ENCODE measurements at regions not wholly inside any gene's neighbourhood (a gene's known extent, or its start where the extent isn't known, plus 50 kb on each side); places are given as distances from the start of the nearest gene placed in this dataset.

DNA sequence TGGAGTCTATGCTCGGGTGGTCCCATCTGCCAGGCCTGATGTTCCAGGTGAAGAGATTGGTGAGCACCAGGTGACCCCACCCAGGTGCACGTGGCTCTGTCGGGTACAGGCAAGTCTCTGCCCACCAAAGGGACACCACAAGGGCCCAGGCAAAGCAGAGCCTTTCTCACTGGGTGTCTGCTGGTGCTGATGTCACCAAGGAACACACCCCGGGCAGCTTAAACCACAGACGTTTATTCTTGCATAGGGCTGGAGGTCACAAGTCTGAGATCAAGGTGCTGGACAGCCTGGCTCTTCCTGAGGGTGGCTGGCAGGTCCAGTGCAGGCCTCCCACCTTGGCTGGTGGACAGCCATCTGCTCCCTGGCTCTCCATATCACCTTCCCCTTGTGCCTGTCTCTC, 100.7 kb upstream of the CD93 start:
- DNase-seq (ENCODE audit: extremely low read depth in 1 of 2, low read depth in 1 of 2), result no peak

DNA sequence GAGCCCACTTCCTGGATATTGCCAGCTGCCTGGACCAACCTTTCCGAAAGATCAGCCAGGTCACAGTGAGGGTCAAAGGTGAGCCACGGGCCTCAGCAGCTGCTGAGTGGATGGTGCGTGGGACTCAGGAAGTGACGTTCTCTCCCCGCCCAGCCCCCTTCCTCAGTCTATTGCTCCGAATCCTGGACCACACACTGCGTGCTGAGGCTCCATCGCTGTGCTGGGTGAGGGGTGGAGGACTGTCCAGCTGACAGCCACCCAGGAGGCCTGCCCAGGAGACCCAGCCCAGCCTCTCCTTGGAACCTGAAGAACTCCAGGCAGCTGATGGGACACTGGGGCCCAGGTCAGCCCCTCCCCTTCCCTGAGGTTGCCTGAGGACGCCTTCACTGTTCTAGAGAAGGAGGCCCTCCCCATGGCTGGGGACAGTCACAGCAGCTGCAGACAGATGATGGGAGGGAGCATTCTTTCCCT, 94.4 kb upstream of the CD93 start:
- DNase-seq (ENCODE audit: extremely low read depth in 1 of 2, low read depth in 1 of 2), result no peak

DNA sequence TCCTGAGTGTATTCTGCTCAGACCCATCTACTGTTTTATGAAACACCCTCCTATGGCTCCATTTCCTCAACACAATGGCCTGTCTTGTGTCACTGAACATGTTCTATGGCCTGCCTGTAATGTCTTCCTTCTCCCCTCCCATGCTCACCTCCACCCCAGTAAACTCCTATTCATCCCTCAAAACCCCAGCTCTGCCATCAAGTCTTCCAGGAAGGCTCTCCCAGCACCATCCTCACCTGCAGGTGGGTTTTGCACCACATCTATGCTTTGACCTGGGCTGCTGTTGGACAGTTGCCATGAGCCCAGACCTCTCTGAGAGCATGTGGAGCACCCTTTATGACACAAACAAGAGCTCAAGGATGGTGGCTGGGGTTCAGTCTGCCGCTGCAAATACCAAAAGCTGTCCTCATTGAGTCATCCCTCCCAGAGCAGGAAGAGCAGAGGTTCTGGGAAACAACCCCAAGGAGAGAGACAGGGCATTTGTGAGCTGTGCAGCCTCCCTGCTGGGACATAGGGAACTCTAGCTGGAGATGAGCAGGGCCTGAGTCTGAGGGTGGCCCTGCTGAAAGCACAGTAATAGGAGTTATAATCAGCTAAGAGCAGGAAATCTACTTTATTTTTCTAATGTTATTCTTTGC, 93.8 kb upstream of the CD93 start:
- DNase-seq (ENCODE audit: extremely low read depth in 1 of 2, low read depth in 1 of 2), result no peak

DNA sequence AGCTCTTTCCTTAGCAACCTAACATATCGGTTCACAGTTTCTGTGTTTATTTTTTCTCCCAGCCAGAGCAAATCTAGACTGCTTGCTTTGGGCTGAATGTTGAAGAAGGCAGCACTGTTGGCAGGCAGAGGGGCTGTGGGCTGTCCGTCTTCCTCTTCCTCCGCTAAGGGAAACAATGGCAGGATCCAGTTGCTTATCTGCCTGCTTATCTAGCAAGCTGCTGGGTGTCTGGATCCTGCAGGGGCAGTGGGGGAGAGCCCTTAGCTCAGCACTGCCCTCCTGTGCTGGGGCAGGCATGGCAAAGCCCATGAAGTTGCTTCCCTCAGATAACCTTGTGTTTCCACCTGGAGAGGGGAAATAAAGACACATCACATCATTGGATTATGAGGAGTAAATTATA, 92.7 kb upstream of the CD93 start:
- no peak for DNase-seq (ENCODE audit: extremely low read depth in 1 of 2, low read depth in 1 of 2)

DNA sequence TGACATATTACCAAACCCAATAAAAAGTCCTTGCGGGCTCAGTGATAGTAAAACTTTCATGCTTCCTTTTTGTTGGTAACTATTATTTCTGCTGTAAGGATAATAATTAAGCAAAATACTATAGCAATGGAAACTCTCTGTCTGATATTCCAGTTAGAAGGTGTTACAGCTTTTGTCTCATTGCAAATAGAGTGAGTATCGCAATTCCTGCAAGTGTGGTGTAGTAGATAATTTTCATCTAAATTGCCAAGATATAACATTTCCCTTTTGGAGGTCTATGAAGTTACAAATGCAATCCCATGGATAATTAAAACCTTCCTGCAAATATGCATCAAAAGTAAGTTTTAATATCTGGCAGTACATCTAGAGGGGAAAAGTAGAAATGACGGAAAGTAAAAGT, 88.7 kb upstream of the CD93 start:
- DNase-seq (ENCODE audit: extremely low read depth in 1 of 2, low read depth in 1 of 2), result no peak

DNA sequence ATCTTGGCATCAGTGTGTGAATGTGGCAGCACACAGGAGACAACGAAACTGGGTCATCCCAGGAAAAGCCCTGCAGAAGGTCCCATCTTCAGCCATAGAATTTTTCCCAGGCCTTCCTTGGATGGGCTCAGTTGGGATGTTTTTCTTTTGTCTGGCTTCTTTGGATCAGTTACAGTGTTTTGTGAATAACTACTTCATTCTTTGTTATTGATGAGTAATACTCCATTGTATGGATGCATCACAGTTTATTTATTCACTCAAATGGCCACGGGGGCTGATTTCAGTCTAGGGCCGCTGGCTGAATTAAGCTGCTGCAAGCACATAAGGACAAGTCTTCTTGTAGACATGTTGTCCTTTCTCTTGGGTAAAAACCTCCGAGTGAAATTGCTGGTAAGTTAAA, 81.3 kb upstream of the CD93 start:
- DNase-seq (ENCODE audit: extremely low read depth in 1 of 2, low read depth in 1 of 2), result no peak

DNA sequence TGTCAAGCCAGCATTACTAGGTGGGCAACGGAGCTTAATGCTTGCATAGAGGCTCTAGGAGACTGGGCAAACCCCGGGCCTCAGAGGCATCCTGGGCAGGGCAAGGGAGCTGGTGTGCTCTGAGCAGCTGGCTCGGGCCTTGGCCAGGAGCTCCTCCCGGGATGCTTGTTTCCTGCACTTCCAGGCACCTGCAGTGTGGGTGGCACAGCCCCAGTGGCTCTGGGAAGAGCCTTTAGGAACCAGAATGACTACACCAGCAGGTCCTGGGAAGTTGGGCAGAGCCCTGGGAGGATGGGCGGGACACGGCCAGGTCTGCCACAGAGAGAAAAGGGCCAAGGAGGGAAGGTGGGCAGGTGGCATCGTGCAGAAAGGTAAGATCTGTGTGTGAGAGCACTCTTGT, 80.4 kb upstream of the CD93 start:
- no peak for DNase-seq (ENCODE audit: extremely low read depth in 1 of 2, low read depth in 1 of 2)

DNA sequence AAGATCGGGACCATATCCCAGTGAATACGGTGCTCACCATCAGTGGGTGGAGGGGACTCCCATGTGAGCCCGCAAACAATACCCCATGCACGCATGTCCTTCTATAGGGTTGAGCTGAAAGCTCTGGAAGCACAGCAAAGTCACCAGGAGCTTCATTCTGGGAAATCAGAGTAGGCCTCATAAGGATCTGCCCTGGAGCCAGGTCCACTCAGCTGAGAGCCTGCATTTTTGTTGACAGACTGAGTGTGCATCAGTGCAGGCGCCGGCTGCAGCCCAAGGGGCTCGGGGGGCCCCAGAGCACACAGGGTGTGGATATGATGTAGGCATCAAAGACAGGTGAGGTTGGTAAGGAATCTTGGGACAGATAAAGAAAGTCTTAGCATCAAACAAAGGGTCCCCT, 79.8 kb upstream of the CD93 start:
- no peak for DNase-seq (ENCODE audit: extremely low read depth in 1 of 2, low read depth in 1 of 2)

DNA sequence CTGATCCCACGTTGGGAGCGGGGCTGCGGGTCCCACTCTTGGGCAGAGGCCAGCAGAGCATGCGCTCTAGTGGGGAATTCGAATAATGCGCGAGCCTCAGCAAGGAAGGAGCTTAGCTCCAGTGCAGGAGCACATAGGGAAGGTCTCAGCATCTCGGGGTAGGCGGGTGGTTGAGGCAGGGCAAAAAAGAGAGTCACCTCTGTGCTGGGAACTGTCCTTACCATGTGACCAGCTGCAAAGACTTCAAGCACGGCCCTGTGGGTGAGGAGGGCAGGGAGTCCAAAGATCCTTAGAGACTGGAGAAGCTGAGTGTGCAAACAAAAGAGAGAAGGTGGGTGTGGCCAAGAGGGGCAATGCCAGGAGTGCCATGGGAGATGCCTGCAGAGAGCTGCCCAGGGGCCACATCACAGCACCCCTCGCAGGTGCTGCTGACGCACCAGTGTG, 79.2 kb upstream of the CD93 start:
- DNase-seq (ENCODE audit: extremely low read depth in 1 of 2, low read depth in 1 of 2), result no peak

DNA sequence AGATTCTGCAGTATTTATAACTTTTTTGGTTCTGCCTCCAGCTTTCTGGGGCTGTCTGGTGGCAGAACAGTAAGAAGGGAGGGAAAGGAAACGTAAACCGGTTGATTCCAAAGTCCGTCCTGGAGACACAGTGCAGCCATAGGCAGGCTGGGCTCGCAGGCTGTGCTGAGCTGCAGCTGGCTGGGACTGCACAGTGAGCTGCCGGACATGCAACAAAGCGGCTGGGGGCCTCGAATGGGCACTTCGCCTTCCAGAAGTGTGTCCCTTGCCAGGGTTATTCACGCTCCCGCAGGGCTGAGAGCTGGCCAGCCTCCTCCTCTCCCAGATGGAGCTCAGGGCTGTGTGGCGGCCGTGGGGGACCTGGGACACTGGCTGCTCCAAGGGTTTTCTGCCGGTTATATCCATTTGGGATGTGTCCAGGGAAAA, 78.1 kb upstream of the CD93 start:
- DNase-seq (ENCODE audit: extremely low read depth in 1 of 2, low read depth in 1 of 2), result no peak

DNA sequence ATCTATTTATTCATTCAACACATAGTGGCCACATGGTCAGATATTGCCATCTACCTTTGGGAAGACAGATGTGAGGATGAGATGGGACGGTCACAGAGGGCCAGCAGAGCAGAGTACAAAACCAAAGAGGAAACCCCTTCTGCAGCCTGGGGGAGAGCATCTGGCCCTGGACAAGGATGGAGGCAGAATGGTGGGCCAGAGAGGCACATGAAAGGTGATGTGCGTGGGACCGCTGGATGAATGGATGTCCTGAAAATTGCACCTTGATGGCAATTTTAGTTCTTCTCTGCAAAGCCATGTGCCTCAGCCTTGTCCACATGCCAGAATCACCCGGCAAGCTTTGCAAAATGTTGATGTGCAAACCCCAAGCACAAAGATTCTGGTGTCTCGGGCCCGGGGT, 77.4 kb upstream of the CD93 start:
- no peak for DNase-seq (ENCODE audit: extremely low read depth in 1 of 2, low read depth in 1 of 2)

DNA sequence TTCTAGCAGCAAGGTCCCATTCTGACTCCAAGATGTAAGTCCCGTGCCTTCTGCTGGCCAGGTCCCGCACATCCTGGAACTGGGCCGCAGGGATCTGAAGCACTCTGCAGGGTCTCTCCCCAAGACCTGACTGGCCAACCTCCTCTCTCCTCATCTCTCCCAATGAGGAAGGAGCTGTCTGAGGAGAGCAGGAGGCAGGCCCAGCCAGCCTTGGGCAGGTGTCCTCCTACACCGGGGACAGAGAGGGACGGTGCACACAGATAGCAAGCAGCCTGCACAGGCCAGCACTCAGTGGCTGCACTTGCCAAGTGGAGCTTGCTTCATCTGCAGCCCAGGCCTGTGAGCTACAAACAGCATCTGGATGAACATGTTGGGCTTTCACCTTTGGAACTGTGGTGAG, 76.8 kb upstream of the CD93 start:
- DNase-seq (ENCODE audit: extremely low read depth in 1 of 2, low read depth in 1 of 2), result no peak

DNA sequence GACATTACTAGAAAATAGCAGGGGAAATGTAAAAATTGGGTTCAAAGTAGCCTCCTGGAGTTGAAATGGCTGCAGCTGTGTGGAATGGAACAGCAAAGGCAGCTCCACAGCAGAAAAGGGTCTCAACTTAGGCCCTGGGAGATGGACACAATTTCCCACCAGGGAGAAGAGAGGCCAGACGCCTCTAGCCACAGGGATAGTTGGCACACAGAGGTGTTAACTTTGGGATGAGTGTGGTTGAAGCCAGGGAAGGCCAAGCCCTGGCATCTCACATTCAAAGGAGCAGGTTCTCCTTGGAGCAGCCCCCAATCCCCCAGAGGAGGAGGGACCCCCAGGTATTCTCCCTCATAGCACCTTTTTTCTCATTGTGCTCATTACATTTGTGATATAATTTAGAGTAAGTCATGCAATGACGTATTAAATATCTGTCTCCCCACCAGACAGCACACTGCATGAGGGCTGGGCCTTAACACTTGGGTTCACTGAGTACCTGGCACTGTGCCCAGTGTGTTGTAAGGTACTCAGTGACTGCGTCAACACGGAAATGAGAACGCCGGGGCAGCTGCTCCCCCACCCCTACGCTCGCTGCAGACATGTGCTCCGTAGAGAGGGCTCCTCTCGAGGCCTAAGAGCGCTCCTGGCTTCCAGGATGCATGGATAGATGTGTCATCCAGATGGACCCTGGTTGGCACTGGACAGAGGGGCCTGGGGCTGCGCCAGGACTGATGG, 76.0 kb upstream of the CD93 start:
- no peak for DNase-seq (ENCODE audit: extremely low read depth in 1 of 2, low read depth in 1 of 2)

DNA sequence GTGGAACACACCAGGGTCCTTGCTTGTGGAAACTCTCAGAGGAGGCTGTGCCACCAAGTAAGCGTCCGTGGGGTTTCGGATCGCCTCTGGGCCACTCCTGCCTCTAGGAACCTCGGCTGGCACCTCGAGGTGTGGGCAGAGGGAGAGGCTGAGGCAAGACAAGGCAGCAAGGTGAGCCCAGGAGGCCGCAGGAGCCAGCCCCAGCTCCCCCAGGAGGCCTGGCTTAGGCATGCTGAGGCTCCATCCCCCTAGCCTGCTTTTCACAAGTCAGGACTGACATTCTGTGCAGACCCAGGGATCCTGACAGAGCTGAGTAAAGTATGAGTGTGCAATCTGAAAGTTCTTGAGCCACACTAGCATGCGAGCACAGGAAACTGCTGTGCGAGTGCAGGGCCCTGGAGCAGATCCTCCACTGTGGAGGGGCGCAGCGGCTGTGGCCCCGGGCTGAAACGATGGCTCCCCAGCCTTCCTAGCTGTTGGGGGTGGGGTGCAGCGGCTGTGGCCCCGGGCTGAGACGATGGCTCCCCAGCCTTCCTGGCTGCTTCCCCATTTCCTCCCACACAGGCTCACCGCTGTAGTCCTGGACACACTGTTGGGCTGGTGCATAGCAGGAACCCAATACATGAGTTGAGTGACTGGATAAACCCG, 75.2 kb upstream of the CD93 start:
- no peak for DNase-seq (ENCODE audit: extremely low read depth in 1 of 2, low read depth in 1 of 2)

DNA sequence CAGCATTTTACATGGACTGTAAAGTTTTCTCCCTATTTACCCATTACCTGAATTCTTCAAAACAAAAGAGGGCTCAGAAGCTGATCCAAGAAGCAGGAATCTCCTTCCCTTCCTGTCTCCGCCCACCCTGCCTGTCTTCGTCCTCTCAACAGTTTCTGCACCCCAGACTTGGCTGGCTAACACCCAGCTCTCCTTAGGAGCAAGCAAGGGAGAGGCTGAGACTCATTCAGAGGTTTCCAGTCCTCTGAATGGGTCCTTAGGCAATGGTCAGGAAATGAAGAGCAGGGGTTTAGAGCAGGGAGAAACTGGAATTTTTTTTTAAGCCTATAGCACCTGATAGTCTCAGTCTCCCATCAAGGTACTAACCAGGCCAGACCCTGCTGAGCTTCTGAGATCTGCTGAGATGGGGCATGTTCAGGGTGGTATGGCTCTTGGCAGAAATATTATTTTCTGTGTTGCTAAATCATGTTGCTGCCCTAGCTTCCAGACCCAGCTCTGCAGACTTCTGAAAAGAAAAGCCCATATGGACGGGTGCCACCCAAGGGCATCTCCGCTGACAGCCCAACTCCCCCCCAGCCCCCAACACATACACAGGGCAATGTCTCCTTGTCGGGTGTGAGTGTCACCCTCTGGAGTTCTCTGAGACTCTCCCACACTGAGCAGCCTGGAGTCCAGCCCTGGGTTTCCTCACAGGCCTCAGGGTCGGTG, 74.6 kb upstream of the CD93 start:
- DNase-seq (ENCODE audit: extremely low read depth in 1 of 2, low read depth in 1 of 2), result no peak

DNA sequence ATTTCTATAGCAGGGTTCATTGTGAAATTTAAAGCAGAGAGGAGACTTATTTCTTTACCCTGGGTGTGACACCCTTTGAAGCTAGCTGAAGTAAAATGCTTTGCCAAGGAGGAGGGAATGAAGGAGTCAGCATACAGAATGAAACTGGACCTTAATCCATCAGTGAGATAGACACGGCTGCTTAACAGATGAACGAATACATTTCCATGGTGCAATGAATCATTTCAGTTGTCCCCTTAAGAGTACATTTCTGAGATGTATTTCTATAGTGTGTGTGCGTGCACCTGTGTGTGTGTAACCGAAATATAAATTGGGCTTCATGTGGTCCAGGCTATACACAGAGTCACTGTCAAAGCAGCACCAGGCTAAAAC, 73.8 kb upstream of the CD93 start:
- no peak for DNase-seq (ENCODE audit: extremely low read depth in 1 of 2, low read depth in 1 of 2)

DNA sequence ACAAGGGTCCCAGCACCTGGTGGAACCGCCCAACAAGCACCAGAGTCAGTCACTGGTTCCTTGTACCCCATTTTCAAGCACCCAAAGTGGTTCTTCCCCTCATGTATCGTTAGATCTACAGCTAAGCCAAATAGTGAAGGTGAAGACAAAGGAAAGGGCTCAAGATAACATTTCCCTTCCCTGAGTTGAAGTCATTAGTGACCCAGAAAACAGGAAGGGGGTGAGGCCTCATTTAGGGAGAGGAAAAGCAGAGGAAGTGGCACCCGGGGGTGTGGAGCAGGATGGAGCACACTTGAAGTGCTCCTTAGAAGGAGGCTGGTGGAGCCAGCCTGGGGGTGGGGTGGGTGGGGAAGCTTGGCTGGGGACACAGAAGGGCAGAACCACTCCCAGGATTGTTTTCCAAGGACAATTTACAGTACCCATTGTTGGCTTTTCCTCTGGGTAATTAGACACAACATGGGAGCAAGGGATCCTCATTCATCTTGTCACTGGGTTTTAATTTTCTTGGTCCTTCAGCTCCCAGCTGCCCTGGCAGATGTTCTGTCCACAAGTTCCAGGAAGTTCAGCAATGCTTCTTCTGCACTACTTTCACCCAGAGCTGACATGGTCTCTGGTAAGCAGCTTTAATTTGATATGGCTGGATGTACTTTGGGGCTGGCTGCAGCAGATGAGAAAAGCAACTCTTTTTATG, 73.3 kb upstream of the CD93 start:
- DNase-seq (ENCODE audit: extremely low read depth in 1 of 2, low read depth in 1 of 2), result no peak

DNA sequence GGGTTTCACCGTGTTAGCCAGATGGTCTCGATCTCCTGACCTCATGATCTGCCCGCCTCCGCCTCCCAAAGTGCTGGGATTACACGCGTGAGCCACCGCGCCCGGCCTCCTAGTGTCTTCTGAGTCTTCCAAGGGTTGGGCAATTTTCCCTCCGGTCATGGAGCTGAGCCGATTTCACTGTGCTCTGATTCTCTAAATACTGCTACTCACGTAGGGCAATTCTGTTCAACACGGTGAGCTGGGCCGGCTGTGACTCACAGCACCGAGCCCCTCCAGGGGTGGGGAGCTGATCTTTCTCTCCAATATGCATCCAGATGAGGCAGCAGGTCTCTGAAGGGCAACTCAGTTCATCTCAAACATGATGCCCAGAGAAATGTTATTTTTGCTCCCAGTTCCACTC, 71.6 kb upstream of the CD93 start:
- no peak for DNase-seq (ENCODE audit: extremely low read depth in 1 of 2, low read depth in 1 of 2)

DNA sequence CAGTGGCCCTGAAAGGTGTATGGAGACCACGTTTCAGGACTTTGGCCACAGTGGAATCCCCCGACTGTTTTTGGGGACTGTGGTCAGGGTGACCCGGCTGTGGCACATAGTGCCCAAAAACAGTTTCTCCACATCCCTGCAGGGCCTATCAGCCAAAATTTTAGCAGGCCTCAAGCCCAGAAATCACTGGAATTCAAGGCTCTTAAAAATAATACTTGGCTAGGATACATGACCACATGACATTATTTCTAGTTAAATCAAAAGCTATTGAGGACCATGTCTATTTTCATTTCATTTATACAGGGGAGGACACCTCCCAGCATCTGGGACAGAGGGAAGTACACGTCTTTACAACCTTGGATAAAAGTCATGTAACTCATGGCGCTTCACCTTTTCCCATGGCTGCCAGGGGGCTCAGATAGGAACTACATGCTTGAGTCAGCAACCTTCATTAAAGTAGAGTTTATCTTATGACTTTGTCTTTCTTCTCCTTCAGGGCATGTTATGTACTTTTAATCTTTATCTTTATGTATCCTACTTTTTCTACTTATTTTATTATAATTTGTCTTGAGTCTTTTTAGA, 70.8 kb upstream of the CD93 start:
- no peak for DNase-seq (ENCODE audit: extremely low read depth in 1 of 2, low read depth in 1 of 2)

DNA sequence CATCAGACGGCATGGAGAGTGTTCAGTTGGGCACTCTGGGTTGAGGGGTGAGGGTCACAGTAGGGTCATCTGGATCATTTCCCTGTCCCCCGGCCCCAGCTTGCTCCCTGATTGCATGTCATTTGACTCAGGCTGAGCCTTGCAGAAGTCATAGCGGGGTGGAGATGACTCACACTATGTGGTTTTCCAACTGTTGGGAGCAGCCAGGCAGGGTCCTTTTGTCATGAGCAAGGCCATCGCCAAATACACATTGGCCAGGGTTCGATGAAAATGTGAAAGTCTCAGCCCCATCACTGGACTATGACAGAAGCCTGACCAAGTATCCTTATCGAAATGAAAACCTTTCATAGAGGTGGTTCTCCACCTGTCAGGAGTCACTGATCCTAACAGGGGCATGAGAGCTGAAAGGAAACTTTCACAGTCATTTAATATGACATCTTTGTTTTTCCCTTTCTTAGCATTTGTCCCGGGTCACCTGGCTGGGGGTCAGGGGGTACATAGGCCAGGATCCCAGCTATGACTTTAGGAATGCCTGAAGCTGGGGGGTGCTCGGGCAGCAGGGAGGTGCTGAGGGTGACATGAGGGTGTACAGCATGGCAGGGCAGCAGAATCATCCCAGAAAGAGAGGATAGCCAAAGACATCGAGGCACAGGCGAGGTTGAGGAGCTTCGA, 70.2 kb upstream of the CD93 start:
- no peak for DNase-seq (ENCODE audit: extremely low read depth in 1 of 2, low read depth in 1 of 2)
